Mesendoderm (in vitro differentiated cells): ENCODE measurements at regions not wholly inside any gene's neighbourhood (a gene's known extent, or its start where the extent isn't known, plus 50 kb on each side); places are given as distances from the start of the nearest gene placed in this dataset.
"Not testable (repeated sequence)": the region's sequence is repeated elsewhere in the genome, so short reads cannot be mapped to it uniquely, and the experiment has no call there.

Experiments used
- DNase-seq: peaks from one replicate; pipeline ENCODE4 v3.0.0; 2013
- H2AK5ac ChIP-seq: 2 replicates; pipeline ENCODE4 v1.6.1; 2013; ENCODE audit warnings: low read length, inconsistent platforms
- H2BK120ac ChIP-seq: 2 replicates; pipeline ENCODE4 v1.6.1; 2013; ENCODE audit warnings: low read depth, mild to moderate bottlenecking, low read length, moderate library complexity, mixed read lengths
- H2BK15ac ChIP-seq: replicated peaks from 2 replicates; pipeline ENCODE4 v1.6.1; 2013; ENCODE audit warnings: low read depth, mild to moderate bottlenecking, moderate library complexity
- H2BK5ac ChIP-seq: 2 replicates; pipeline ENCODE4 v1.6.1; 2013; ENCODE audit warnings: low read length, inconsistent platforms
- H3K18ac ChIP-seq: 2 replicates; pipeline ENCODE4 v1.6.1; 2013; ENCODE audit warnings: mild to moderate bottlenecking, low read length, mixed read lengths
- H3K23ac ChIP-seq: one replicate; pipeline ENCODE4 v1.6.1; 2013; ENCODE audit warnings: low read length
- H3K27ac ChIP-seq: 2 replicates; pipeline ENCODE4 v1.5.1; 2013; ENCODE audit warnings: low read depth, mild to moderate bottlenecking, inconsistent platforms, low read length, moderate library complexity
- H3K27me3 ChIP-seq: 2 replicates; pipeline ENCODE4 v1.6.1; 2013; ENCODE audit warnings: low read length, control low read depth, mild to moderate bottlenecking, inconsistent platforms; ENCODE audit not compliant: insufficient read depth, poor library complexity
- H3K36me3 ChIP-seq: 2 replicates; pipeline ENCODE4 v1.6.1; 2013; ENCODE audit warnings: low read length, inconsistent platforms; ENCODE audit not compliant: control insufficient read depth, insufficient read depth
- H3K4ac ChIP-seq: one replicate; pipeline ENCODE4 v1.6.1; 2013; ENCODE audit warnings: low read depth, mild to moderate bottlenecking, low read length, moderate library complexity
- H3K4me1 ChIP-seq: 2 replicates; pipeline ENCODE4 v1.6.1; 2013; ENCODE audit warnings: low read depth, low read length, inconsistent platforms; ENCODE audit not compliant: control insufficient read depth
- H3K4me2 ChIP-seq: 2 replicates; pipeline ENCODE4 v1.6.1; 2013; ENCODE audit warnings: low read length
- H3K4me3 ChIP-seq: 2 replicates; pipeline ENCODE4 v1.5.1; 2013; ENCODE audit warnings: mild to moderate bottlenecking, low read length
- H3K56ac ChIP-seq: one replicate; pipeline ENCODE4 v1.6.1; 2013; ENCODE audit warnings: low read length
- H3K79me1 ChIP-seq: 2 replicates; pipeline ENCODE4 v1.6.1; 2013; ENCODE audit warnings: low read length, inconsistent platforms
- H3K79me2 ChIP-seq: 2 replicates; pipeline ENCODE4 v1.6.1; 2013; ENCODE audit warnings: mild to moderate bottlenecking, low read length; ENCODE audit not compliant: control insufficient read depth, insufficient read depth
- H3K9ac ChIP-seq: 2 replicates; pipeline ENCODE4 v1.6.1; 2013; ENCODE audit warnings: low read length, inconsistent platforms
- H4K5ac ChIP-seq: one replicate; pipeline ENCODE4 v1.6.1; 2013; ENCODE audit warnings: low read length
- H4K8ac ChIP-seq: one replicate; pipeline ENCODE4 v1.6.1; 2013; ENCODE audit warnings: low read depth, mild to moderate bottlenecking, control low read depth, low read length, moderate library complexity
- whole genome bisulfite sequencing: extraction: QIAGEN DNeasy Blood & Tissue Kit; methylation state at CpG from one replicate; pipeline ENCODE4 v1.1.7; 2013; ENCODE audit warnings: low lambda C conversion rate, missing lambda C conversion rate; ENCODE audit not compliant: insufficient coverage; ENCODE audit errors: extremely low coverage; 5-methylcytosine and 5-hydroxymethylcytosine counted together

GRCh38 chr13:47687577-47687976 is 313.5 kb downstream of the SUCLA2 start:
- no peak overlapping the region for H3K4me2 ChIP-seq
- H3K4ac ChIP-seq, result no peak overlapping the region
- no peak overlapping the region for H3K4me3 ChIP-seq
- no peaks in the 10 kb centered on the region for H3K27me3 ChIP-seq
- H4K5ac ChIP-seq, result no peak overlapping the region
- H2BK5ac ChIP-seq, result no peak overlapping the region
- H3K79me2 ChIP-seq, result no peaks in the 10 kb centered on the region
- no peak overlapping the region for H3K56ac ChIP-seq
- no peak overlapping the region for H2BK15ac ChIP-seq
- H3K27ac ChIP-seq, result no peak overlapping the region
- H3K9ac ChIP-seq, result no peak overlapping the region
- H4K8ac ChIP-seq, result no peak overlapping the region
- WGBS, result no CpG with 5 or more reads among the region's 2 CpGs
- no peak overlapping the region for H3K18ac ChIP-seq
- no peaks in the 10 kb centered on the region for H3K79me1 ChIP-seq
- DNase-seq, result no peak
- no peaks in the 10 kb centered on the region for H3K36me3 ChIP-seq
- H3K4me1 ChIP-seq, result no peaks in the 10 kb centered on the region
- no peak overlapping the region for H2AK5ac ChIP-seq
- H3K23ac ChIP-seq, result no peak overlapping the region
- no peak overlapping the region for H2BK120ac ChIP-seq

DNA sequence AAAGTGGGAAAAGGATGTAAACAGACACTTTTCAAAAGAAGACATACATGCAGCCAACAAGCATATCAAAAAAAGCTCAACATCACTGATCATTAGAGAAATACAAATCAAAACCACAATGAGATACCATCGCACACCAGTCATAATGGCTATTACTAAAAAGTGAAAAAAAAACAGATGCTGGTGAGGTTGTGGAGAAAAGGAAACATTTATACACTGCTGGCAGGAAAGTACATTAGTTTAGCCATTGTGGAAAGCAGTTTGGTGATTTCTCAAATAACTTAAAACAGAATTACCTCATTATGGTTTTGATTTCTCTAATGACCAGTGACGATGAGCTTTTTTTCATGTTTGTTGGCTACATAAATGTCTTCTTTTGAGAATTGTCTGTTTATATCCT is 315.9 kb downstream of the SUCLA2 start:
- H3K4ac ChIP-seq, H3K27ac ChIP-seq, H2BK120ac ChIP-seq, H3K79me2 ChIP-seq, H3K4me1 ChIP-seq, H2BK5ac ChIP-seq, H3K18ac ChIP-seq, H4K8ac ChIP-seq, H3K79me1 ChIP-seq, H3K27me3 ChIP-seq, H2AK5ac ChIP-seq, H3K23ac ChIP-seq, H3K9ac ChIP-seq, H3K36me3 ChIP-seq, H4K5ac ChIP-seq, DNase-seq, H3K4me2 ChIP-seq, H2BK15ac ChIP-seq, H3K4me3 ChIP-seq, H3K56ac ChIP-seq: not testable (repeated sequence)
- WGBS, result no CpG with 5 or more reads among the region's 2 CpGs

- no peak overlapping the region for H3K27ac ChIP-seq
- no peak overlapping the region for H2AK5ac ChIP-seq
- H3K36me3 ChIP-seq, result no peaks in the 10 kb centered on the region
- no peak overlapping the region for H4K8ac ChIP-seq
- no peak overlapping the region for H2BK120ac ChIP-seq
- no peaks in the 10 kb centered on the region for H3K4me1 ChIP-seq
- H3K4me3 ChIP-seq, result no peak overlapping the region
- WGBS, result no CpG with 5 or more reads among the region's 2 CpGs
- no peak overlapping the region for H3K9ac ChIP-seq
- H2BK5ac ChIP-seq, result no peak overlapping the region
- no peak for DNase-seq
- no peak overlapping the region for H4K5ac ChIP-seq
- no peak overlapping the region for H3K18ac ChIP-seq
- H3K79me2 ChIP-seq, result no peaks in the 10 kb centered on the region
- H3K23ac ChIP-seq, result no peak overlapping the region
- H3K27me3 ChIP-seq, result no peaks in the 10 kb centered on the region
- H2BK15ac ChIP-seq, result no peak overlapping the region
- H3K56ac ChIP-seq, result no peak overlapping the region
- no peak overlapping the region for H3K4ac ChIP-seq
- H3K79me1 ChIP-seq, result no peaks in the 10 kb centered on the region
- no peak overlapping the region for H3K4me2 ChIP-seq
Measured at GRCh38 chr13:47680748-47681147, 320.3 kb downstream of the SUCLA2 start.

DNA sequence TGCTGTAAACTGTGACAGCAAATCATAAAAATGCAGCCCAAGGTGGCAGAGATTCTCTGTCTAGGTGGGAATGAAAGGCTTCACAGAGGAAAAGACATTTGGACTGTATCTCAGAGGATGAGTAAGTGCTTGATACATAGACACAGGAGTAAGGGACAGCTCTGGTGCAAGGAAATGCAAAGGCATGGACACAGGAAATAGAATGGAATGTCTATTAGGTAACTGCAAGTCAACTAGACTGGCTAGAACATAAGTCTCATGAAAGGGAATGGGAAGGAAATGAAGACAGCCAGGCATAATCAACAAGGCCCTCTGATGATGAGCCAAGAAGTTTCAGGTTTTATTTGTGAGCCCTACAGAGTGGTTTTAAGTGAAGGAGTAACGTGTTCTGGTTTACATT is 321.7 kb downstream of the SUCLA2 start:
- no peak overlapping the region for H3K23ac ChIP-seq
- H2BK15ac ChIP-seq, result no peak overlapping the region
- no peak overlapping the region for H2AK5ac ChIP-seq
- no peak overlapping the region for H4K5ac ChIP-seq
- no peak overlapping the region for H3K18ac ChIP-seq
- H3K79me1 ChIP-seq, result no peaks in the 10 kb centered on the region
- no CpG with 5 or more reads among the region's 1 CpG for WGBS
- no peak overlapping the region for H2BK120ac ChIP-seq
- H3K56ac ChIP-seq, result no peak overlapping the region
- H3K79me2 ChIP-seq, result no peaks in the 10 kb centered on the region
- no peak overlapping the region for H3K9ac ChIP-seq
- H3K4me1 ChIP-seq, result no peaks in the 10 kb centered on the region
- H3K36me3 ChIP-seq, result no peaks in the 10 kb centered on the region
- no peak overlapping the region for H3K4me3 ChIP-seq
- no peaks in the 10 kb centered on the region for H3K27me3 ChIP-seq
- no peak overlapping the region for H3K4ac ChIP-seq
- H3K4me2 ChIP-seq, result no peak overlapping the region
- H2BK5ac ChIP-seq, result no peak overlapping the region
- H4K8ac ChIP-seq, result no peak overlapping the region
- DNase-seq, result no peak
- no peak overlapping the region for H3K27ac ChIP-seq

GRCh38 chr13:47678201-47678968 is 322.7 kb downstream of the SUCLA2 start:
- no peaks in the 10 kb centered on the region for H3K79me2 ChIP-seq
- no peak for DNase-seq
- no peaks in the 10 kb centered on the region for H3K36me3 ChIP-seq
- no peak overlapping the region for H2AK5ac ChIP-seq
- H3K4me1 ChIP-seq, result no peaks in the 10 kb centered on the region
- no peak overlapping the region for H3K18ac ChIP-seq
- H2BK120ac ChIP-seq, result no peak overlapping the region
- H3K4me2 ChIP-seq, result no peak overlapping the region
- H2BK15ac ChIP-seq, result no peak overlapping the region
- no peak overlapping the region for H2BK5ac ChIP-seq
- H4K5ac ChIP-seq, result no peak overlapping the region
- no peaks in the 10 kb centered on the region for H3K27me3 ChIP-seq
- H3K27ac ChIP-seq, result no peak overlapping the region
- H3K56ac ChIP-seq, result no peak overlapping the region
- no peak overlapping the region for H3K9ac ChIP-seq
- no peak overlapping the region for H4K8ac ChIP-seq
- no CpG with 5 or more reads among the region's 4 CpGs for WGBS
- no peaks in the 10 kb centered on the region for H3K79me1 ChIP-seq
- H3K23ac ChIP-seq, result no peak overlapping the region
- H3K4me3 ChIP-seq, result no peak overlapping the region
- no peak overlapping the region for H3K4ac ChIP-seq

- Histone ChIP-seq H3K9ac (no peak overlapping the region), H3K23ac (no peak overlapping the region), H3K27me3 (no peaks in the 10 kb centered on the region), H2AK5ac (no peak overlapping the region), H2BK120ac (no peak overlapping the region), H4K5ac (no peak overlapping the region), H3K4me3 (no peak overlapping the region), H3K4ac (no peak overlapping the region), H3K4me2 (no peak overlapping the region), H3K18ac (no peak overlapping the region), H2BK5ac (no peak overlapping the region), H3K56ac (no peak overlapping the region), H3K79me1 (no peaks in the 10 kb centered on the region), H3K4me1 (no peaks in the 10 kb centered on the region), H4K8ac (no peak overlapping the region), H3K36me3 (no peaks in the 10 kb centered on the region), H2BK15ac (no peak overlapping the region), H3K27ac (no peak overlapping the region), H3K79me2 (no peaks in the 10 kb centered on the region)
- no peak for DNase-seq
- WGBS, result no CpG with 5 or more reads among the region's 4 CpGs
Measured at GRCh38 chr13:47675871-47676270, 325.2 kb downstream of the SUCLA2 start.
